Body of pancreas (tissue), 4 donors: ENCODE measurements at regions not wholly inside any gene's neighbourhood (a gene's known extent, or its start where the extent isn't known, plus 50 kb on each side); places are given as distances from the start of the nearest gene placed in this dataset.

Experiments used
- POLR2A ChIP-seq, 3 donors: fragments of 450-650 bp; IDR thresholded peaks; one replicate each; pipeline ENCODE4 v1.6.1; 2016; ENCODE audit warnings: antibody characterized with exemption in 3 of 3, mild to moderate bottlenecking in 2 of 3
- TF ChIP-seq, protein P1 (sequence below), 7 experiments: fragments of 450-650 bp in 4 of 7; fragments of 200-600 bp in 3 of 7; sonication (generic) in 3 of 7; IDR thresholded peaks; one replicate each; pipeline ENCODE4 v1.5.1; 2016 to 2019; ENCODE audit warnings: antibody characterized with exemption in 7 of 7

GRCh38 chr2:155633060-155633839 lies 699.3 kb downstream of the NR4A2 start:
- TF ChIP-seq, protein P1, sequence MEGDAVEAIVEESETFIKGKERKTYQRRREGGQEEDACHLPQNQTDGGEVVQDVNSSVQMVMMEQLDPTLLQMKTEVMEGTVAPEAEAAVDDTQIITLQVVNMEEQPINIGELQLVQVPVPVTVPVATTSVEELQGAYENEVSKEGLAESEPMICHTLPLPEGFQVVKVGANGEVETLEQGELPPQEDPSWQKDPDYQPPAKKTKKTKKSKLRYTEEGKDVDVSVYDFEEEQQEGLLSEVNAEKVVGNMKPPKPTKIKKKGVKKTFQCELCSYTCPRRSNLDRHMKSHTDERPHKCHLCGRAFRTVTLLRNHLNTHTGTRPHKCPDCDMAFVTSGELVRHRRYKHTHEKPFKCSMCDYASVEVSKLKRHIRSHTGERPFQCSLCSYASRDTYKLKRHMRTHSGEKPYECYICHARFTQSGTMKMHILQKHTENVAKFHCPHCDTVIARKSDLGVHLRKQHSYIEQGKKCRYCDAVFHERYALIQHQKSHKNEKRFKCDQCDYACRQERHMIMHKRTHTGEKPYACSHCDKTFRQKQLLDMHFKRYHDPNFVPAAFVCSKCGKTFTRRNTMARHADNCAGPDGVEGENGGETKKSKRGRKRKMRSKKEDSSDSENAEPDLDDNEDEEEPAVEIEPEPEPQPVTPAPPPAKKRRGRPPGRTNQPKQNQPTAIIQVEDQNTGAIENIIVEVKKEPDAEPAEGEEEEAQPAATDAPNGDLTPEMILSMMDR (IDR thresholded peaks at IDR 0.05) = no peak
- no peak for TF ChIP-seq POLR2A (IDR thresholded peaks at IDR 0.05)
